Mesothelial cell of epicardium (in vitro differentiated cells): ENCODE measurements at regions not wholly inside any gene's neighbourhood (a gene's known extent, or its start where the extent isn't known, plus 50 kb on each side); places are given as distances from the start of the nearest gene placed in this dataset.

Experiments used
- DNase-seq, 2 experiments: peaks; one replicate each; pipeline ENCODE4 v3.0.0; 2021; ENCODE audit warnings: low spot score in 2 of 2; ENCODE audit not compliant: unreplicated experiment in 2 of 2
- H3K27ac Mint-ChIP-seq: 2 replicates; pipeline ENCODE4 v1.8.0; 2021; ENCODE audit warnings: mixed read lengths
- H3K27me3 Mint-ChIP-seq: 2 replicates; pipeline ENCODE4 v1.8.0; 2021; ENCODE audit warnings: low read depth, mixed read lengths
- H3K36me3 Mint-ChIP-seq: 2 replicates; pipeline ENCODE4 v1.8.0; 2021; ENCODE audit warnings: mixed read lengths
- H3K4me1 Mint-ChIP-seq: 2 replicates; pipeline ENCODE4 v1.8.0; 2021; ENCODE audit warnings: mixed read lengths
- H3K4me3 Mint-ChIP-seq: 2 replicates; pipeline ENCODE4 v1.8.0; 2021; ENCODE audit warnings: mild to moderate bottlenecking, moderate library complexity, mixed read lengths
- H3K9me3 Mint-ChIP-seq: 2 replicates; pipeline ENCODE4 v1.8.0; 2021; ENCODE audit warnings: mixed read lengths
- TF ChIP-seq, protein P1 (sequence below): fragments of 200-600 bp; sonication (generic); IDR thresholded peaks from one replicate; pipeline ENCODE4 v1.5.0; 2021; ENCODE audit warnings: antibody characterized with exemption; ENCODE audit not compliant: unreplicated experiment

- Mint-ChIP-seq H3K4me1 (no peaks in the 10 kb centered on the region), H3K9me3 (peaks cover 5% of the 10 kb centered on the region), H3K27ac (no peak overlapping the region), H3K36me3 (no peaks in the 10 kb centered on the region), H3K4me3 (no peak overlapping the region), H3K27me3 (peaks cover 53% of the 10 kb centered on the region)
- no peak for DNase-seq
- TF ChIP-seq, protein P1, sequence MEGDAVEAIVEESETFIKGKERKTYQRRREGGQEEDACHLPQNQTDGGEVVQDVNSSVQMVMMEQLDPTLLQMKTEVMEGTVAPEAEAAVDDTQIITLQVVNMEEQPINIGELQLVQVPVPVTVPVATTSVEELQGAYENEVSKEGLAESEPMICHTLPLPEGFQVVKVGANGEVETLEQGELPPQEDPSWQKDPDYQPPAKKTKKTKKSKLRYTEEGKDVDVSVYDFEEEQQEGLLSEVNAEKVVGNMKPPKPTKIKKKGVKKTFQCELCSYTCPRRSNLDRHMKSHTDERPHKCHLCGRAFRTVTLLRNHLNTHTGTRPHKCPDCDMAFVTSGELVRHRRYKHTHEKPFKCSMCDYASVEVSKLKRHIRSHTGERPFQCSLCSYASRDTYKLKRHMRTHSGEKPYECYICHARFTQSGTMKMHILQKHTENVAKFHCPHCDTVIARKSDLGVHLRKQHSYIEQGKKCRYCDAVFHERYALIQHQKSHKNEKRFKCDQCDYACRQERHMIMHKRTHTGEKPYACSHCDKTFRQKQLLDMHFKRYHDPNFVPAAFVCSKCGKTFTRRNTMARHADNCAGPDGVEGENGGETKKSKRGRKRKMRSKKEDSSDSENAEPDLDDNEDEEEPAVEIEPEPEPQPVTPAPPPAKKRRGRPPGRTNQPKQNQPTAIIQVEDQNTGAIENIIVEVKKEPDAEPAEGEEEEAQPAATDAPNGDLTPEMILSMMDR, result no peak
These were observed 307.4 kb upstream of the POU3F1 start for GRCh38 chr1:38353956-38354355.

DNA sequence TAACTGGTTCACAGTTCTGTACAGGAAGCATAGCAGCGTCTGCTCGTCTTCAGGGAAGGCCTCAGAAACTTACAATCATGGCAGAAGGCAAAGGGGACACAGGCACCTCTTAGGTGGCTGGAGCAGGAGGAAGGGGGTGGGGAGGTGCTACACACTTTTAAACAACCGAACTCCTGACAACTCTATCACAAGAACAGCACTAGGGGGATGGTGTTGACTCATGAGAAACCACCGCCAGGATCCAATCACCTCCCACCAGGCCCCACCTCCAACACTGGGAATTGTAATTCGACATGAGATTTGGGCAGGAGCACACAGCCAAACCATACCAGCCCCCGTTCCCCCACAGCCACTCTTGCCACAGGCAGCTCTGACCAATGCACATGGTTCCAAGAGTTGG lies 306.3 kb upstream of the POU3F1 start:
- no peaks in the 10 kb centered on the region for H3K4me1 Mint-ChIP-seq
- no peaks in the 10 kb centered on the region for H3K36me3 Mint-ChIP-seq
- no peak overlapping the region for H3K4me3 Mint-ChIP-seq
- peaks cover 15% of the 10 kb centered on the region for H3K9me3 Mint-ChIP-seq
- no peak overlapping the region for H3K27ac Mint-ChIP-seq
- TF ChIP-seq, protein P1, result no peak
- H3K27me3 Mint-ChIP-seq, result peaks cover 60% of the 10 kb centered on the region
- no peak for DNase-seq

DNA sequence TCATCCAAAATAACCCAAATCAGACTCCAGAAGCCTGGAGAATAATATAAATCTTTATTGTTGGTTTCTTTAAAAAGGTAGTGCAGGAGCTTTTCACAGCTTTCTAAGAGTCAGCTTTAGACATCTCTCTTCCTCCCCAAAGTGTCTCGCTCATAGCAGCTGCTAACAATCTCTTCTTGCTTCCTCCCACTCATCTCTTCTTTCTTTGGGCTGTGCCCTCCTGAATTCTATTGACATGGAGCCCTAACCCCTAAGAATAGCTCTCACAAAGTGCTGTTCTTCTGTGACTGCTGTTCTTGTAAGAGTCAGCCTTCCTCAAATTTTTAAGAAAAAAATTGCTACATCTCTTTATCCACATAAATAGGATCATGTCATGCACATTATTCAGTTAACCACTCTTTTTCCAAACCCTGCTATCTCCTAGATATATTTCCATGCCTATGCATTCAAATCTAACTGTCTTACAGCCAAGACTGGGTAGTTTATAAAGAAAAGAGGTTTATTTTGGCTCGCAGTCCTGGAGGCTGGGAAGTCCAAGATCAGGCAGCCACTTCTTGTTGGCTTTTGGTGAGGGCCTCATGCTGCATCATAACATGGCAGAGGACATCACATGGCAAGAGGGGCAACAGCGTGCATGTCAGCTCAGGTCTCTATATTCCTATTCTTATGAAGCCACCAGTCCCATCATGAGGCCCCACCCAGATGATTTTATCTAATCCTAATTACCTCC lies 301.0 kb upstream of the POU3F1 start:
- H3K27ac Mint-ChIP-seq, result no peak overlapping the region
- TF ChIP-seq, protein P1, result no peak
- no peaks in the 10 kb centered on the region for H3K4me1 Mint-ChIP-seq
- no peak overlapping the region for H3K4me3 Mint-ChIP-seq
- peaks cover 27% of the 10 kb centered on the region for H3K9me3 Mint-ChIP-seq
- H3K36me3 Mint-ChIP-seq, result no peaks in the 10 kb centered on the region
- DNase-seq, result no peak
- H3K27me3 Mint-ChIP-seq, result peaks cover 46% of the 10 kb centered on the region

DNA sequence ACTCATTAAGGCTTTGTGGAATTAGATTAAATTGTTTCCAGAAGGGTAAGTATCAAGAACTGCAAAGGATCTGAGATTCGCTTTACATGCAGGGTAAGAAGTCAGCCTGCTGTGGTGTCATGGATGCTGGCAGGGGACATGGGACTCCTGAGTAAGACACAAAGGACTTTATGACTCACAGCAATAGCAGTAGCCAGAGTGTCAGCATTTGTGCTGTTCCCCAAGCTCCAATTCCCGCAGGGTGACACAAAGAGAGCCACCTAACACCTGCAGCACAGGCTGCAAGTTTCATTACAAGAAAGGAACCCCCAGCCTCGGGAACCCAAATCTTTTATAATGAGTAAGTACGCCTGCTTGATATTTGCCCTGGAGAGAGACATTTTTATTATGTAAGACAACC lies 298.1 kb upstream of the POU3F1 start:
- no peaks in the 10 kb centered on the region for H3K36me3 Mint-ChIP-seq
- DNase-seq, result no peak

GRCh38 chr1:38341694-38342093 lies 295.1 kb upstream of the POU3F1 start:
- no peak for DNase-seq
- Mint-ChIP-seq H3K36me3 (no peaks in the 10 kb centered on the region), H3K9me3 (peaks cover 9% of the 10 kb centered on the region), H3K27ac (no peak overlapping the region), H3K4me3 (no peak overlapping the region), H3K27me3 (peaks cover 63% of the 10 kb centered on the region), H3K4me1 (peaks cover 3% of the 10 kb centered on the region)
- TF ChIP-seq, protein P1, result no peak

More for the DNA sequence above, 298.1 kb upstream of the POU3F1 start:
- peaks cover 23% of the 10 kb centered on the region for H3K9me3 Mint-ChIP-seq
- no peak overlapping the region for H3K4me3 Mint-ChIP-seq
- H3K4me1 Mint-ChIP-seq, result no peaks in the 10 kb centered on the region
- TF ChIP-seq, protein P1, result no peak
- H3K27me3 Mint-ChIP-seq, result peaks cover 52% of the 10 kb centered on the region
- H3K27ac Mint-ChIP-seq, result no peak overlapping the region
